Esophagus squamous epithelium (tissue), 5 donors: ENCODE measurements at regions not wholly inside any gene's neighbourhood (a gene's known extent, or its start where the extent isn't known, plus 50 kb on each side); places are given as distances from the start of the nearest gene placed in this dataset.

Source experiments
- DNase-seq: peaks from one replicate; lab custom pipeline; 2025; lab: John Stamatoyannopoulos, UW
- H3K27ac ChIP-seq, 4 donors: fragments of 200-600 bp; sonication (generic); one replicate each; pipeline ENCODE4 v1.5.1; 2016 to 2019; ENCODE audit warnings: mild to moderate bottlenecking in 1 of 4
- H3K27me3 ChIP-seq, 4 donors: fragments of 200-600 bp; sonication (generic); 1 replicate in 3 of 4; 2 replicates in 1 of 4; pipeline versions ENCODE4 v1.5.1 to v1.6.0; 2017 to 2021; ENCODE audit warnings: antibody characterized with exemption in 1 of 4
- H3K36me3 ChIP-seq, 3 donors: fragments of 200-600 bp; sonication (generic); one replicate each; pipeline ENCODE4 v1.5.1; 2016 to 2019
- H3K4me1 ChIP-seq, 3 donors: fragments of 200-600 bp; sonication (generic); one replicate each; pipeline ENCODE4 v1.5.1; 2017 to 2019
- H3K4me3 ChIP-seq, 4 donors: fragments of 200-600 bp; sonication (generic); 1 replicate in 3 of 4; 2 replicates in 1 of 4; pipeline ENCODE4 v1.5.1; 2016 to 2019; ENCODE audit warnings: mild to moderate bottlenecking in 2 of 4, moderate library complexity in 1 of 4
- H3K9me3 ChIP-seq, 3 donors: fragments of 200-600 bp; sonication (generic); one replicate each; pipeline ENCODE4 v1.5.1; 2016 to 2019
- CTCF ChIP-seq, 6 experiments: fragments of 450-650 bp in 4 of 6; fragments of 200-600 bp in 2 of 6; sonication (generic) in 2 of 6; IDR thresholded peaks; one replicate each; pipeline ENCODE4 v1.5.1; 2016 to 2019; ENCODE audit warnings: antibody characterized with exemption in 6 of 6, mild to moderate bottlenecking in 4 of 6, moderate library complexity in 4 of 6
- POLR2A ChIP-seq, 4 donors: fragments of 450-650 bp; IDR thresholded peaks; one replicate each; pipeline ENCODE4 v1.6.1; 2017; ENCODE audit warnings: antibody characterized with exemption in 4 of 4, mild to moderate bottlenecking in 4 of 4, moderate library complexity in 3 of 4
- WGBS, 2 donors: methylation state at CpG; one replicate each; pipeline ENCODE4 v1.1.5; 2018; 5-methylcytosine and 5-hydroxymethylcytosine counted together
- intact Hi-C: fragments of 100-400 bp; cut with DNase I; formaldehyde crosslinking; loops from one replicate; pipeline ENCODE4 v1.15.0; 2022
- donor health status: DM: yes; HTN: yes; CAD: no.

GRCh38 chr1:2944705-2945104 is 76.6 kb upstream of the ACTRT2 start:
- Histone ChIP-seq H3K27ac (no peak overlapping the region), H3K36me3 (no peaks in the 10 kb centered on the region), H3K4me1 (no peaks in the 10 kb centered on the region), H3K4me3 (no peak overlapping the region), H3K27me3 (peaks cover 0 to 94% (median 3%) of the 10 kb centered on the region in 4 donors), H3K9me3 (peaks cover 0 to 22% (median 9%) of the 10 kb centered on the region in 3 donors)
- WGBS, 2 donors = 58 to 80% methylated on average over 4 of the region's 4 CpGs
- intact Hi-C loops = no loop called here
- TF ChIP-seq CTCF (IDR thresholded peaks at IDR 0.05) (no peak), POLR2A (IDR thresholded peaks at IDR 0.05) (no peak)
- no peak for DNase-seq

- Histone ChIP-seq H3K4me1 (no peaks in the 10 kb centered on the region), H3K27ac (no peak overlapping the region), H3K27me3 (peaks cover 0 to 95% (median 3%) of the 10 kb centered on the region in 4 donors), H3K4me3 (no peak overlapping the region), H3K9me3 (peaks cover 0 to 15% (median 7%) of the 10 kb centered on the region in 3 donors), H3K36me3 (no peaks in the 10 kb centered on the region)
- no peak for DNase-seq
- intact Hi-C loops = no loop called here
- TF ChIP-seq POLR2A (IDR thresholded peaks at IDR 0.05) (no peak), CTCF (IDR thresholded peaks at IDR 0.05) (no peak)
- 69 to 80% methylated on average over 1 to 3 of the region's 13 CpGs for WGBS, 2 donors
Measured at GRCh38 chr1:2945821-2946231, 75.4 kb upstream of the ACTRT2 start.

- peaks cover 0 to 95% (median 3%) of the 10 kb centered on the region in 4 donors for H3K27me3 ChIP-seq
- no peak overlapping the region for H3K27ac ChIP-seq
- 68 to 84% methylated on average over 9 to 10 of the region's 16 CpGs for WGBS, 2 donors
- intact Hi-C loops = no loop called here
- DNase-seq = no peak
- H3K4me3 ChIP-seq = no peak overlapping the region
- H3K9me3 ChIP-seq = peaks cover 0 to 10% (median 3%) of the 10 kb centered on the region in 3 donors
- no peaks in the 10 kb centered on the region for H3K36me3 ChIP-seq
- H3K4me1 ChIP-seq = no peaks in the 10 kb centered on the region
- no peak for TF ChIP-seq CTCF (IDR thresholded peaks at IDR 0.05)
Measured at GRCh38 chr1:2946291-2946690, 75.0 kb upstream of the ACTRT2 start.

- H3K27ac ChIP-seq = no peak overlapping the region
- TF ChIP-seq CTCF (IDR thresholded peaks at IDR 0.05) = no peak
- no peak for TF ChIP-seq POLR2A (IDR thresholded peaks at IDR 0.05)
- DNase-seq = no peak
- H3K4me3 ChIP-seq = no peak overlapping the region
- peaks cover 0 to 97% (median 3%) of the 10 kb centered on the region in 4 donors for H3K27me3 ChIP-seq
- H3K9me3 ChIP-seq = peaks cover 0 to 2% (median 0%) of the 10 kb centered on the region in 3 donors
- intact Hi-C loops = no loop called here
- 36 to 50% methylated on average over 17 to 19 of the region's 21 CpGs for WGBS, 2 donors
- H3K36me3 ChIP-seq = no peaks in the 10 kb centered on the region
- no peaks in the 10 kb centered on the region for H3K4me1 ChIP-seq
Measured at GRCh38 chr1:2946999-2947690, 74.1 kb upstream of the ACTRT2 start.

- peaks cover 0 to 95% (median 3%) of the 10 kb centered on the region in 4 donors for H3K27me3 ChIP-seq
- WGBS, 2 donors = 76 to 77% methylated on average over 7 to 8 of the region's 20 CpGs
- H3K9me3 ChIP-seq = no peaks in the 10 kb centered on the region
- no peaks in the 10 kb centered on the region for H3K36me3 ChIP-seq
- no peaks in the 10 kb centered on the region for H3K4me1 ChIP-seq
- TF ChIP-seq POLR2A (IDR thresholded peaks at IDR 0.05) = no peak
- TF ChIP-seq CTCF (IDR thresholded peaks at IDR 0.05) = no peak
- DNase-seq = no peak
- intact Hi-C loops = no loop called here
- H3K4me3 ChIP-seq = no peak overlapping the region
- no peak overlapping the region for H3K27ac ChIP-seq
Measured at GRCh38 chr1:2948001-2948750, 73.1 kb upstream of the ACTRT2 start.
